ENCODE measurements at regions not wholly inside any gene's neighbourhood (a gene's known extent, or its start where the extent isn't known, plus 50 kb on each side); places are given as distances from the start of the nearest gene placed in this dataset.
A peak's percentile ranks its signal among the peaks of the same experiment; 100 is the strongest.
"Not testable (repeated sequence)": the region's sequence is repeated elsewhere in the genome, so short reads cannot be mapped to it uniquely, and the experiment has no call there.

DNA sequence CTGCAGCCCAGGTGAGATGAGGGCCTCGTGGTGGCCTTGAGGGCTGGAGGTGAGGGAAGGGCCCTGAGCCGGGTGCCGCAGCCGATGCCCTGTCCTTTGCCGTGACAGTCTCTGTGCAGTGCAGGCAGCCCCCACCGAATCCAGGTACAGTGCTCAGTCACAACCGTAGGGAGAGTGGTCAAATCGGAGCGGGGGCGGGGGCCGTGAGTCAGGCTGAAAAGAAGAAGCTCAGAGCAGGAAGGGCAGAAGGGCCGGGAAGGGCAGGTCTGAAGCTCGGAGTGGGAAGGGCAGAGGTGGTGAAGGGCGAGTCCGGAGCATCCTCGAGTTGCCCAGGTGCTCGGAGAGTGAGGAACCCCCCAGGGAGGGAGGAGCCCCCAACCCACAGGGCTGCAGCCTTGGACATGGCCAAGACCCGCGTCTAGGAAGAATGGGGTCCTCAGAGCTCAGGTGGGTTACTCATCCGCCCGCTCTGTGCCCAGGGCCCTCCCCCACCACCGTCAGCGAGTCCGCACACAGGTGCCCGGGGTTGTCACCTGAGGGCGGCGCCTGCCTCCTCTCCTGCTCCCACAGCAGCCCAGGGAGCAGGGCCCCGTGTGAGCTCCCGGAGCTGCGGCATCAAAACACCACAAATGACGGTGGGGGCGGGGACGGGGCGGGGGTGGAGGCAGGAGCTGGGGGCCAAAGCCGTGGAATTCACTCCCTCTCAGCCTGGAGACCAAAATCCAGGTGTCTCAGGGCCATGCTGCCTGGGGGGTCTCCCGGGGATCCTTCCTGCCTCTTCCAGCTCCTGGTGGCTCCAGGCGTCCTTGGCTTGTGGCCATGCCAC is 179.7 kb upstream of the ZNF469 start:
- H3K4me1 ChIP-seq (replicated peaks); H3K4me3 ChIP-seq; H3K9me3 ChIP-seq (replicated peaks); H3K27ac ChIP-seq; H3K27me3 ChIP-seq (replicated peaks); H3K36me3 ChIP-seq: not testable (repeated sequence)
- DNase-seq (ENCODE audit: low read depth in 1 of 2, low spot score in 2 of 2): peak in 1 of 2 experiments; percentile 40

DNA sequence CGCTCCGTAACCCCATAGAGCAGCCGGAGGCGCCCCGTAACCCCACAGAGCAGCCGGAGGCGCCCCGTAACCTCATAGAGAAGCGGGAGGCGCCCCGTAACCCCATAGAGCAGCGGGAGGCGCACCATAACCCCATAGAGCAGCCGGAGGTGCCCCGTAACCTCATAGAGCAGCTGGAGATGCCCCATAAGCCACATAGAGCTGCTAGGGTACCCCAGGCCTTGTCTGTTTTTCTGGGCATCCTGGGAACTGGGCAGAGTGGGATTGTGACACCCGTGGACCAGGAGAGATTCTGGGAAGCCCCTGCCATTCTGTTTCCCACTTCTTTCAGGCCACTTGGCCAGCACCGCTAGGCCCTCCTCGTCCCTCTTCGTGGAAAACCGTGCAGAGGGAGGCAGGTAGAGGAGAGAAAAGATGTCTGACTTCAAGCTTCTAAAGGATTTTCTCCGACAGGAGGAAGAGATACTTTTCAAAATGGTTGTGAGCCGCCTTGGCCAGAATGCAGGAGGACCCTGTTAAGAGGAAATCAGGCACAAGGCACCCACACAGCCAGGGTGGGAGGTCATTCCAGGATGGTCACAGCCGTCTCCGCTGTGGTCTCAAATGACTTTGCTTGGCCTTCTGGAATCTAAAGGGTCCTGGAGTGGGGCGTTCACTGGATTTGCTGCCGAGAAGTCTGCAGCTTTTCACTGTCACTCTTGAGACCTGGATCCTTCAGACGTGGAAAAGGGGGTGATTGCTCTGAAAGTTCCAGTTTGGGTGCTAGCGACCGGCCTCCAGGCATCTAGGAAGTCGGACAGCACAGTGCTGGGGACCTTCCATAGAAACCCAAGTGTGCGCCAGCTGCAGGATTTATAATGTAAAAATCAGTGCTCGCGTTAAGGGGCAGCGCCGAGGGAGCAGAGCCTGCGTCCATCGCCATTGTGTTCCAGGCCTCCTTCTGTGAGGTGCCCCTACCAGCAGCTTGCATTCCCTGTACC is 178.3 kb upstream of the ZNF469 start:
- H3K36me3 ChIP-seq; H3K4me3 ChIP-seq; H3K27ac ChIP-seq; H3K4me1 ChIP-seq (replicated peaks); H3K27me3 ChIP-seq (replicated peaks); H3K9me3 ChIP-seq (replicated peaks): not testable (repeated sequence)
- peak in 1 of 2 experiments; percentile 17 for DNase-seq (ENCODE audit: low read depth in 1 of 2, low spot score in 2 of 2)

DNA sequence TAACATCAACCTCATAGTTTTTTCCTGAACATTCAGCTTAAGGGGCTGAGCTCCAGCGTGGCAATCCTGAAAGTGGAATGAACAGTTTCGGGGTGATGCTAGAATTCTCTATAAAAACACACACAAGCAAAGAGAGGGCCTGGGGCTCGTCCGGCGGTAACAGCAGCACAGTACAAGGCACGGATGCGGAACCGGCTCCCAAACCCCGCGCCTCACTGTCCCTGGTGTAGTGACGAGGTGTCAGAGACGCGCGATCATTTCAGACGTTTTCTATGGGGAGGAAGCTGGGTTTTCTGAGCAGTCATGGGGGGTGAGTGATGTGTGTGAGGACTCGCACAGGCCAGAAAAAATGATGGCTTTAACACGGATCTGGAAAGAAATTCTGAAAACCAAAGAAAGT is 177.3 kb upstream of the ZNF469 start:
- not testable (repeated sequence) for H3K27ac ChIP-seq; H3K9me3 ChIP-seq (replicated peaks); H3K4me1 ChIP-seq (replicated peaks); H3K4me3 ChIP-seq; H3K27me3 ChIP-seq (replicated peaks); H3K36me3 ChIP-seq
- peak in 1 of 2 experiments; percentile 37 for DNase-seq (ENCODE audit: low read depth in 1 of 2, low spot score in 2 of 2)

DNA sequence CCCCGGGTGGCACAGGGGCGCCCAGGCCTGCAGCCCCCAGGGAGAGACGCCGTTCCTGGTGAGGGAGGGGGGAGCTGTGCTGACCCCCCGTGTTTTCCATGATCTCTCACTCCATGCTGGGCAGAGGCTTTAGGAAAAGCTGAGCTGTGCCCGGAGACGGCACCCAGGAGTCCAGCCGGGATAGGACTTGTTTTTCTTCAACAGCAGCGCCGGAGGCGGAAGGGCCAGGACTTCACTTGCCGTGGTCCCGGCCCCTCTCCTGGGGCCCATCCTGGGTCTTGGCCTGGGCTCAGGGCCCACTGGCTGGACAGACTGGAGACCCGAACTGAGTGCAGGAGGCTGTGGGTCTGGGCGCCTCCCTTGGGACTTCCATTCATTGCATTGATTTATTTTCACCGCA is 176.8 kb upstream of the ZNF469 start:
- H3K4me1 ChIP-seq (replicated peaks); H3K4me3 ChIP-seq; H3K36me3 ChIP-seq; H3K27me3 ChIP-seq (replicated peaks); H3K27ac ChIP-seq; H3K9me3 ChIP-seq (replicated peaks): not testable (repeated sequence)
- peak in 1 of 2 experiments; percentile 17 for DNase-seq (ENCODE audit: low read depth in 1 of 2, low spot score in 2 of 2)

DNA sequence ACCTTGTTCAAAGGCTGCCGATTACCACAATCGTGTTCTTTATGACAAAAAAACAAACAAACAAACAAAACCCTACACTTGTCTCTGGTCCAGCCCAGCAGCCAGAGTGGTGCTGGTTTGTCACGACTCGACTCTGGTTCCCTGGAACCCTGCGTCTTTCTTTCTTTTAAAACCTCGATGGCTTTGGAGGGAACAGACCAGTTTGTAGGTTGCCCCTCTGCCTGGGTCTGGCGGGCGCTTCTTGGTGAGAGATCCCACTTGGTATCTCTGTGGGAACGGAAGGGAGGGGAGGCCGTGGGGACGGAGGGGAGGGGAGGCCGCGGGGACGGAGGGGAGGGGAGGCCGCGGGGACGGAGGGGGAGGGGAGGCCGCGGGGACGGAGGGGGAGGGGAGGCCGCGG is 176.2 kb upstream of the ZNF469 start:
- not testable (repeated sequence) for H3K27ac ChIP-seq; H3K4me3 ChIP-seq; H3K27me3 ChIP-seq (replicated peaks); H3K9me3 ChIP-seq (replicated peaks); H3K36me3 ChIP-seq; H3K4me1 ChIP-seq (replicated peaks)
- DNase-seq (ENCODE audit: low read depth in 1 of 2, low spot score in 2 of 2): peak in 1 of 2 experiments; percentile 29

- Histone ChIP-seq H3K27ac (no peak overlapping the region), H3K36me3 (no peaks in the 10 kb centered on the region), H3K9me3 (replicated peaks) (no peaks in the 10 kb centered on the region), H3K27me3 (replicated peaks) (no peaks in the 10 kb centered on the region), H3K4me3 (no peak overlapping the region), H3K4me1 (replicated peaks) (peaks cover 4% of the 10 kb centered on the region)
- DNase-seq (ENCODE audit: low read depth in 1 of 2, low spot score in 2 of 2): no peak
Observed at GRCh38 chr16:88208112-88208511, 174.6 kb upstream of the ZNF469 start.

DNA sequence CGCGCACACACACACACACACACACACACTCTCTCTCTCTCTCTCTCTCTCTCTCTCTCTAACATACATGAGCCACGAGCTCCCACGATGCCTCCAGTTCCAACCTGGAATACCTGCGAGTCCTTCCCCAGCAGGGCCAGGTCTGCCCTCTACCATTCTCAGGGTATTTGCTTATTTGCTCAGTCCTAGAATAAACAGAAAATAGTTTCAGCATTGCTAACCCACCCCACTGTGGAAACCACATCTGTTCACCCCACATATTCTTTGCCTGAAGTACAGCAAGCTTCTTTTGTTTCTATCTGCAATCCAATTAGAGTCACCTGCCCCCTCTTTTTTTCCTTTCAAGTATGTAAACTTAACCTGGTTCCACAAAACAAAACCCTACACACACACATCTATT is 174.0 kb upstream of the ZNF469 start:
- not testable (repeated sequence) for H3K27ac ChIP-seq; H3K9me3 ChIP-seq (replicated peaks); H3K36me3 ChIP-seq; H3K4me3 ChIP-seq; H3K4me1 ChIP-seq (replicated peaks); H3K27me3 ChIP-seq (replicated peaks)
- DNase-seq (ENCODE audit: low read depth in 1 of 2, low spot score in 2 of 2): peak in 1 of 2 experiments; percentile 58

DNA sequence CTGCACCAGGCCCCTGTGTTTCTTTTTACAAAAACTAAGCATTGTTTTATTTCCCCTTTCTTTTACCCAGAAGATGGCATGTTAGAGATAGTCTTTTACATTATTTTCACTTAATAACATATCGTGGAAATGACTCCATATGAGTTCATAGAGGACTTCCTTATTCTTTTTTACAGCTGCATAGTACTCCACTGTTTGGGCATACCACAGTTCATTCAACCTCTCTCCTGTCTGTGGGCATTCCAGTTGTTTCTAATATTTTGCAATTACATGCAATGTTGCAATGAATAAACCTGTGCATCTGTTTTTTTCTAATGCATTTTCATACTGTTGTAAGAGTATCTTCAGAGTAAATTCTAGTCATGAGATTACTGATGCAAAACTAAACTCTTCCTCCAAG is 173.2 kb upstream of the ZNF469 start:
- not testable (repeated sequence) for H3K4me3 ChIP-seq; H3K4me1 ChIP-seq (replicated peaks); H3K9me3 ChIP-seq (replicated peaks); DNase-seq (ENCODE audit: low read depth in 1 of 2, low spot score in 2 of 2); H3K27ac ChIP-seq; H3K27me3 ChIP-seq (replicated peaks); H3K36me3 ChIP-seq

DNA sequence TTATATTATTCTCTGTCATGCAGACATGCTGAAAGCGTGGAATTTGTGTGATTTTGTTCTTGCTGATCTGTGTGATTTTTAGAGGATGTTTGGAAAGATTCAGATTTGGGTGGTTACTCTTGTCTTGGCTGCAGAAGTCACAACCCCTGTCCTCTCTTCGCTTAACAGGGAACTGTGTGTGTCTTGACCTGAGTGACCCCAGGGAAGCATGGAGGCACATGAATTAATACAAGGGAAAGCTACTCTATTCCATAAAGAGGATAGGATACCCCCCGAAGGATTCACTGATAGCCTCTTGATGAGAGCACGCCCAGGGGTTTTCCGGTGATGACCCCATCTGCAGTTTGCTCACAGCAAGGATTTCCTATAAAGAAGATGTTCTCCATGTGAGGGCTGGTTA is 168.8 kb upstream of the ZNF469 start:
- H3K4me3 ChIP-seq; H3K27ac ChIP-seq; H3K9me3 ChIP-seq (replicated peaks); H3K36me3 ChIP-seq; H3K27me3 ChIP-seq (replicated peaks); H3K4me1 ChIP-seq (replicated peaks); DNase-seq (ENCODE audit: low read depth in 1 of 2, low spot score in 2 of 2): not testable (repeated sequence)

- H3K9me3 ChIP-seq (replicated peaks); H3K4me1 ChIP-seq (replicated peaks); H3K27me3 ChIP-seq (replicated peaks); DNase-seq (ENCODE audit: low read depth in 1 of 2, low spot score in 2 of 2); H3K4me3 ChIP-seq; H3K27ac ChIP-seq; H3K36me3 ChIP-seq: not testable (repeated sequence)
Observed at GRCh38 chr16:88221001-88221761, 161.6 kb upstream of the ZNF469 start.

- DNase-seq (ENCODE audit: low read depth in 1 of 2, low spot score in 2 of 2): peak in 1 of 2 experiments; percentile 39
- H3K36me3 ChIP-seq; H3K27me3 ChIP-seq (replicated peaks); H3K4me1 ChIP-seq (replicated peaks); H3K4me3 ChIP-seq; H3K9me3 ChIP-seq (replicated peaks); H3K27ac ChIP-seq: not testable (repeated sequence)
Observed at GRCh38 chr16:88223696-88224095, 159.1 kb upstream of the ZNF469 start.

- not testable (repeated sequence) for H3K27ac ChIP-seq
Observed at GRCh38 chr16:88224131-88224898, 158.4 kb upstream of the ZNF469 start.

GRCh38 chr16:88225640-88226230 is 157.0 kb upstream of the ZNF469 start:
- H3K27me3 ChIP-seq (replicated peaks); H3K4me1 ChIP-seq (replicated peaks); H3K4me3 ChIP-seq; H3K27ac ChIP-seq; H3K9me3 ChIP-seq (replicated peaks); DNase-seq (ENCODE audit: low read depth in 1 of 2, low spot score in 2 of 2); H3K36me3 ChIP-seq: not testable (repeated sequence)

More at GRCh38 chr16:88224131-88224898, 158.4 kb upstream of the ZNF469 start:
- not testable (repeated sequence) for H3K4me3 ChIP-seq; H3K27me3 ChIP-seq (replicated peaks); H3K4me1 ChIP-seq (replicated peaks); H3K36me3 ChIP-seq; H3K9me3 ChIP-seq (replicated peaks)
- DNase-seq (ENCODE audit: low read depth in 1 of 2, low spot score in 2 of 2): peak in 1 of 2 experiments; percentile 27

Measured in SJSA1 (cell line).